ENCODE measurements at regions not wholly inside any gene's neighbourhood (a gene's known extent, or its start where the extent isn't known, plus 50 kb on each side); places are given as distances from the start of the nearest gene placed in this dataset.

- TF ChIP-seq CTCF (IDR thresholded peaks at IDR 0.05; ENCODE audit: poor library complexity): no peak
- TF ChIP-seq EZH2 (IDR thresholded peaks at IDR 0.05; ENCODE audit: borderline replicate concordance): no peak
- no peak for TF ChIP-seq EZH2phosphoT487 (IDR thresholded peaks at IDR 0.05; ENCODE audit: low read depth, severe bottlenecking, unreplicated experiment)
These were observed 684.9 kb upstream of the MAP3K7 start for GRCh38 chr6:91271807-91272206.

Data from hepatocyte (in vitro differentiated cells).